Nephron (organoid): ENCODE measurements at regions not wholly inside any gene's neighbourhood (a gene's known extent, or its start where the extent isn't known, plus 50 kb on each side); places are given as distances from the start of the nearest gene placed in this dataset.

ENCODE experiments used
- H3K27ac Mint-ChIP-seq, 3 experiments: 2 replicates each; pipeline ENCODE4 v1.8.0; 2020; ENCODE audit warnings: mixed read lengths in 3 of 3, mild to moderate bottlenecking in 2 of 3, moderate library complexity in 1 of 3
- H3K27me3 Mint-ChIP-seq: 2 replicates; pipeline ENCODE4 v1.8.0; 2021; ENCODE audit warnings: low read depth, mild to moderate bottlenecking, moderate library complexity, mixed read lengths
- H3K36me3 Mint-ChIP-seq: 2 replicates; pipeline ENCODE4 v1.8.0; 2020; ENCODE audit warnings: low read depth, mixed read lengths
- H3K4me1 Mint-ChIP-seq: 2 replicates; pipeline ENCODE4 v1.8.0; 2020; ENCODE audit warnings: mixed read lengths
- H3K4me3 Mint-ChIP-seq, 3 experiments: 2 replicates each; pipeline ENCODE4 v1.8.0; 2020; ENCODE audit warnings: mild to moderate bottlenecking in 3 of 3, mixed read lengths in 3 of 3, moderate library complexity in 2 of 3
- H3K9me3 Mint-ChIP-seq: 2 replicates; pipeline ENCODE4 v1.8.0; 2020; ENCODE audit warnings: mixed read lengths
- TF ChIP-seq, protein P1 (sequence below), 3 experiments: fragments of 200-600 bp; sonication (generic); IDR thresholded peaks; one replicate each; pipeline ENCODE4 v1.5.0; 2021; ENCODE audit warnings: antibody characterized with exemption in 3 of 3; ENCODE audit not compliant: unreplicated experiment in 3 of 3

GRCh38 chr1:74834261-74834660, 101.3 kb downstream of the TYW3 start:
- no peaks in the 10 kb centered on the region for H3K27me3 Mint-ChIP-seq
- H3K9me3 Mint-ChIP-seq, result no peaks in the 10 kb centered on the region

DNA sequence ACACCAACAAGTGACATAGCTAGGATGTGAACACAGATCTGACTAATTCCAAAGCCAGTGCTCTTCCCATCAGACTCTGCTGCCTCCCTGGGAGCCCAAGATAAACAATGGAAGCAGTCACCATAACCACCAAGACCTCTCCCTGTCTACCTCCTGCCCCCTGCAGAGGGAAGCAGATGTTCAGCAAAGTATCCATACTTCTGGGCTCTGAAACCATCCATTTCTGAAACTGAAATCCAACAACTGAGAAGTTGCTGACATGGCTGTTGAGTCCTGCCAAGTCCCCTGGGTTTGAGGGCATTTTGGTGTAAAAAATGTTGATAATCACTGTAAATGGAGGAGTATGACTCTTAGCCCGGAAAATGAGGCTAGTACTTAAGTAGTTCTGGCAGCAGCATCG, 102.1 kb downstream of the TYW3 start:
- TF ChIP-seq, protein P1, sequence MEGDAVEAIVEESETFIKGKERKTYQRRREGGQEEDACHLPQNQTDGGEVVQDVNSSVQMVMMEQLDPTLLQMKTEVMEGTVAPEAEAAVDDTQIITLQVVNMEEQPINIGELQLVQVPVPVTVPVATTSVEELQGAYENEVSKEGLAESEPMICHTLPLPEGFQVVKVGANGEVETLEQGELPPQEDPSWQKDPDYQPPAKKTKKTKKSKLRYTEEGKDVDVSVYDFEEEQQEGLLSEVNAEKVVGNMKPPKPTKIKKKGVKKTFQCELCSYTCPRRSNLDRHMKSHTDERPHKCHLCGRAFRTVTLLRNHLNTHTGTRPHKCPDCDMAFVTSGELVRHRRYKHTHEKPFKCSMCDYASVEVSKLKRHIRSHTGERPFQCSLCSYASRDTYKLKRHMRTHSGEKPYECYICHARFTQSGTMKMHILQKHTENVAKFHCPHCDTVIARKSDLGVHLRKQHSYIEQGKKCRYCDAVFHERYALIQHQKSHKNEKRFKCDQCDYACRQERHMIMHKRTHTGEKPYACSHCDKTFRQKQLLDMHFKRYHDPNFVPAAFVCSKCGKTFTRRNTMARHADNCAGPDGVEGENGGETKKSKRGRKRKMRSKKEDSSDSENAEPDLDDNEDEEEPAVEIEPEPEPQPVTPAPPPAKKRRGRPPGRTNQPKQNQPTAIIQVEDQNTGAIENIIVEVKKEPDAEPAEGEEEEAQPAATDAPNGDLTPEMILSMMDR (IDR thresholded peaks at IDR 0.05; ENCODE audit: unreplicated experiment in 3 of 3), result no peak
- no peaks in the 10 kb centered on the region for H3K9me3 Mint-ChIP-seq
- no peaks in the 10 kb centered on the region for H3K36me3 Mint-ChIP-seq
- no peak overlapping the region for H3K4me3 Mint-ChIP-seq
- no peak overlapping the region for H3K27ac Mint-ChIP-seq
- H3K27me3 Mint-ChIP-seq, result no peaks in the 10 kb centered on the region
- H3K4me1 Mint-ChIP-seq, result no peaks in the 10 kb centered on the region

More at GRCh38 chr1:74834261-74834660, 101.3 kb downstream of the TYW3 start:
- no peak overlapping the region for H3K27ac Mint-ChIP-seq
- H3K4me3 Mint-ChIP-seq, result no peak overlapping the region
- no peaks in the 10 kb centered on the region for H3K4me1 Mint-ChIP-seq
- TF ChIP-seq, protein P1 (IDR thresholded peaks at IDR 0.05; ENCODE audit: unreplicated experiment in 3 of 3), result no peak
- no peaks in the 10 kb centered on the region for H3K36me3 Mint-ChIP-seq

DNA sequence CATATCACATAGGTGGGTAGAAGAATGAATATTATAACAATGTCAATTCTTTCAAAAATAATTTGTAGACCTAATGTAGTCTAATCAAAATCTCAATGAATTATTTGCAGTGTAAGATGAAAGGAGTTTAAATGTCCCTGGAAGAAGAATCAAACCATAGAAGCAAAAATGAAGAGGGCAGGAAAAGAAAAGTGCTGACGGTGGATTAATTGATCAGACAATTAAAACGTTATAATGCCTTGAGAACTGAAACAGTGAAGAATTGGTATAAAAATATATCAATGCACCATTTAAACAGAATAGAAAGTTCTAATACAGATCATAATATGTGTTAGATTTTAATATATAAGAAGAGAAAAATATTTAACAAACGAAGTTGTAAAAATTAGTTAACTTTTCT, 109.8 kb downstream of the TYW3 start:
- Mint-ChIP-seq H3K9me3 (no peaks in the 10 kb centered on the region), H3K36me3 (no peaks in the 10 kb centered on the region), H3K27me3 (peaks cover 3% of the 10 kb centered on the region), H3K4me1 (no peaks in the 10 kb centered on the region), H3K4me3 (no peak overlapping the region), H3K27ac (no peak overlapping the region)
- TF ChIP-seq, protein P1 (IDR thresholded peaks at IDR 0.05; ENCODE audit: unreplicated experiment in 3 of 3), result no peak

DNA sequence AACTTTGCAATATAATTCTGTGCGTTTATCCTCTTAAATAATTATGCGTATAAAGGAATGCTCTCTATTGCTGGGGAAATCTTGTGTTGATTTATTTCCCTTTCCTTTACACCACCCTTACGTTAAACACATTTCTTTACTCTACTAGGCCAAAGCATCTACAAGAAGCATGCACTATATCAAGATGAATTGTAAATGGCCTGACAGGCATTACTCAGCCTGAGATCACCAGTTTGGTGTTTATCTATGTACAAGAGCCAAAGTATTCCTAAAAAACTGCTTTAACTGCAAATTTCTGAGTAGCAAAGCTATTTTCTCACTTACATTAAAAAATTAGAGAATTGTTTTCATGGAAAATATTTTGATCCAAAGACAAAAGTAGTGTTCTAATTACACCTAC, 114.8 kb downstream of the TYW3 start:
- no peak overlapping the region for H3K4me3 Mint-ChIP-seq
- peaks cover 3% of the 10 kb centered on the region for H3K27me3 Mint-ChIP-seq
- H3K36me3 Mint-ChIP-seq, result no peaks in the 10 kb centered on the region
- TF ChIP-seq, protein P1 (IDR thresholded peaks at IDR 0.05; ENCODE audit: unreplicated experiment in 3 of 3), result no peak
- H3K9me3 Mint-ChIP-seq, result no peaks in the 10 kb centered on the region
- H3K4me1 Mint-ChIP-seq, result no peaks in the 10 kb centered on the region
- no peak overlapping the region for H3K27ac Mint-ChIP-seq

GRCh38 chr1:74853756-74854155, 120.8 kb downstream of the TYW3 start:
- Mint-ChIP-seq H3K27me3 (no peaks in the 10 kb centered on the region), H3K4me1 (no peaks in the 10 kb centered on the region), H3K36me3 (no peaks in the 10 kb centered on the region), H3K27ac (no peak overlapping the region), H3K9me3 (no peaks in the 10 kb centered on the region), H3K4me3 (no peak overlapping the region)
- TF ChIP-seq, protein P1 (IDR thresholded peaks at IDR 0.05; ENCODE audit: unreplicated experiment in 3 of 3), result no peak

GRCh38 chr1:74856174-74856573, 123.2 kb downstream of the TYW3 start:
- TF ChIP-seq, protein P1 (IDR thresholded peaks at IDR 0.05; ENCODE audit: unreplicated experiment in 3 of 3), result no peak
- Mint-ChIP-seq H3K27me3 (no peaks in the 10 kb centered on the region), H3K4me3 (no peak overlapping the region), H3K4me1 (no peaks in the 10 kb centered on the region), H3K27ac (no peak overlapping the region), H3K9me3 (no peaks in the 10 kb centered on the region), H3K36me3 (no peaks in the 10 kb centered on the region)
